HG02852 (cell line): ENCODE measurements at regions not wholly inside any gene's neighbourhood (a gene's known extent, or its start where the extent isn't known, plus 50 kb on each side); places are given as distances from the start of the nearest gene placed in this dataset.

ENCODE experiments used
- ATAC-seq: cut with Tn5 transposase; IDR thresholded peaks from one replicate; pipeline ENCODE4 v1.9.1; 2021; ENCODE audit warnings: mild to moderate bottlenecking, moderate library complexity; ENCODE audit not compliant: unreplicated experiment

- ATAC-seq, result no peak
Observed at GRCh38 chrX:68998716-68999115, 166.5 kb downstream of the PJA1 start.

GRCh38 chrX:68997911-68998310, 167.3 kb downstream of the PJA1 start:
- no peak for ATAC-seq

GRCh38 chrX:68997511-68997910, 167.7 kb downstream of the PJA1 start:
- no peak for ATAC-seq

- ATAC-seq, result no peak
Observed at GRCh38 chrX:68995780-68996551, 167.1 kb downstream of the EFNB1 start.

GRCh38 chrX:68995386-68995779, 166.6 kb downstream of the EFNB1 start:
- ATAC-seq, result no peak

- ATAC-seq, result no peak
Observed at GRCh38 chrX:68994891-68995255, 166.1 kb downstream of the EFNB1 start.

- no peak for ATAC-seq
Observed at GRCh38 chrX:68994135-68994890, 165.5 kb downstream of the EFNB1 start.

GRCh38 chrX:68992821-68993397, 164.1 kb downstream of the EFNB1 start:
- ATAC-seq, result no peak

- no peak for ATAC-seq
Observed at GRCh38 chrX:68991691-68992345, 163.0 kb downstream of the EFNB1 start.

- ATAC-seq, result no peak
Observed at GRCh38 chrX:68990948-68991347, 162.1 kb downstream of the EFNB1 start.

GRCh38 chrX:68989865-68990606, 161.2 kb downstream of the EFNB1 start:
- no peak for ATAC-seq

GRCh38 chrX:68989456-68989855, 160.6 kb downstream of the EFNB1 start:
- ATAC-seq, result no peak

- ATAC-seq, result no peak
Observed at GRCh38 chrX:68988865-68989264, 160.0 kb downstream of the EFNB1 start.

GRCh38 chrX:68985135-68985755, 156.4 kb downstream of the EFNB1 start:
- no peak for ATAC-seq

GRCh38 chrX:68983004-68983857, 154.4 kb downstream of the EFNB1 start:
- no peak for ATAC-seq

- ATAC-seq, result no peak
Observed at GRCh38 chrX:68982476-68982875, 153.7 kb downstream of the EFNB1 start.

GRCh38 chrX:68980906-68981616, 152.2 kb downstream of the EFNB1 start:
- no peak for ATAC-seq

- no peak for ATAC-seq
Observed at GRCh38 chrX:68978655-68979054, 149.8 kb downstream of the EFNB1 start.

- no peak for ATAC-seq
Observed at GRCh38 chrX:68978255-68978654, 149.4 kb downstream of the EFNB1 start.
